Loucy (cell line): ENCODE measurements at regions not wholly inside any gene's neighbourhood (a gene's known extent, or its start where the extent isn't known, plus 50 kb on each side); places are given as distances from the start of the nearest gene placed in this dataset.

Experiments used
- H2AFZ ChIP-seq: fragments of 200-600 bp; sonication (generic); 2 replicates; pipeline ENCODE4 v1.6.0; 2016; ENCODE audit warnings: antibody characterized with exemption, mild to moderate bottlenecking, low read length, moderate library complexity
- H3F3A ChIP-seq: fragments of 200-600 bp; 2 replicates; pipeline ENCODE4 v1.6.0; 2016; ENCODE audit warnings: antibody characterized with exemption, low read depth, mild to moderate bottlenecking
- H3K27me3 ChIP-seq: fragments of 200-600 bp; sonication (generic); 2 replicates; pipeline ENCODE4 v1.6.1; 2014; ENCODE audit warnings: low read length, mild to moderate bottlenecking; ENCODE audit not compliant: insufficient read depth, poor library complexity, severe bottlenecking
- H3K36me3 ChIP-seq: fragments of 200-600 bp; sonication (generic); 2 replicates; pipeline ENCODE4 v1.6.1; 2016; ENCODE audit warnings: low read length; ENCODE audit not compliant: insufficient read depth
- H3K4me1 ChIP-seq: fragments of 200-600 bp; sonication (generic); 2 replicates; pipeline ENCODE4 v1.5.1; 2014; ENCODE audit warnings: low read length, mild to moderate bottlenecking; ENCODE audit not compliant: insufficient read depth, poor library complexity, severe bottlenecking
- H3K4me2 ChIP-seq: fragments of 200-600 bp; sonication (generic); 2 replicates; pipeline ENCODE4 v1.6.0; 2014; ENCODE audit warnings: antibody characterized with exemption, low read length, low read depth, mild to moderate bottlenecking; ENCODE audit not compliant: poor library complexity, severe bottlenecking
- H3K4me3 ChIP-seq: fragments of 200-600 bp; sonication (generic); 2 replicates; pipeline ENCODE4 v1.5.1; 2014; ENCODE audit warnings: low read length, mild to moderate bottlenecking, mixed read lengths; ENCODE audit not compliant: poor library complexity, severe bottlenecking
- H3K79me2 ChIP-seq: fragments of 200-600 bp; sonication (generic); 2 replicates; pipeline ENCODE4 v1.6.1; 2014; ENCODE audit warnings: low read length; ENCODE audit not compliant: insufficient read depth
- H3K9ac ChIP-seq: fragments of 200-600 bp; sonication (generic); 2 replicates; pipeline ENCODE4 v1.6.0; 2014; ENCODE audit warnings: mild to moderate bottlenecking, low read depth, low read length, moderate library complexity; ENCODE audit not compliant: poor library complexity, severe bottlenecking
- H3K9me2 ChIP-seq: fragments of 200-600 bp; sonication (generic); replicated peaks from 2 replicates; pipeline ENCODE4 v1.6.1; 2016; ENCODE audit warnings: low read depth, low read length, mixed read lengths
- H3K9me3 ChIP-seq: fragments of 200-600 bp; sonication (generic); 2 replicates; pipeline ENCODE4 v1.6.1; 2014; ENCODE audit warnings: mild to moderate bottlenecking, antibody characterized with exemption, low read length, low read depth; ENCODE audit not compliant: insufficient read depth
- H4K20me1 ChIP-seq: fragments of 200-600 bp; sonication (generic); 2 replicates; pipeline ENCODE4 v1.6.0; 2014; ENCODE audit warnings: antibody characterized with exemption, low read length, mild to moderate bottlenecking; ENCODE audit not compliant: insufficient read depth, poor library complexity, severe bottlenecking
- CTCF ChIP-seq: fragments of 200-600 bp; sonication (generic); conservative IDR thresholded peaks from 2 replicates; pipeline ENCODE4 v1.5.1; 2014; ENCODE audit warnings: mild to moderate bottlenecking, antibody characterized with exemption, low read length
- EZH2phosphoT487 ChIP-seq: fragments of 200-600 bp; IDR thresholded peaks from 2 replicates; pipeline ENCODE4 v1.6.1; 2018; ENCODE audit warnings: antibody characterized with exemption, mild to moderate bottlenecking, moderate library complexity, borderline replicate concordance

- H3K4me2 ChIP-seq: no peak overlapping the region
- H3K9me3 ChIP-seq: no peaks in the 10 kb centered on the region
- no peak overlapping the region for H2AFZ ChIP-seq
These were observed 365.7 kb downstream of the GPR37 start for GRCh38 chr7:124399941-124400340.

GRCh38 chr7:124398937-124399552 lies 366.2 kb upstream of the TMEM229A start:
- no peaks in the 10 kb centered on the region for H3F3A ChIP-seq
- H2AFZ ChIP-seq: no peak overlapping the region
- no peak overlapping the region for H3K4me2 ChIP-seq
- H4K20me1 ChIP-seq: no peaks in the 10 kb centered on the region
- H3K9ac ChIP-seq: no peak overlapping the region
- no peaks in the 10 kb centered on the region for H3K9me3 ChIP-seq
- no peaks in the 10 kb centered on the region for H3K9me2 ChIP-seq
- H3K79me2 ChIP-seq: no peaks in the 10 kb centered on the region
- H3K4me1 ChIP-seq: no peaks in the 10 kb centered on the region
- no peak for TF ChIP-seq EZH2phosphoT487
- TF ChIP-seq CTCF: no peak
- no peaks in the 10 kb centered on the region for H3K27me3 ChIP-seq
- no peak overlapping the region for H3K4me3 ChIP-seq
- H3K36me3 ChIP-seq: no peaks in the 10 kb centered on the region

More at GRCh38 chr7:124399941-124400340, 365.7 kb downstream of the GPR37 start:
- no peak overlapping the region for H3K4me3 ChIP-seq
- TF ChIP-seq CTCF (no peak), EZH2phosphoT487 (no peak)
- no peaks in the 10 kb centered on the region for H3K27me3 ChIP-seq
- no peaks in the 10 kb centered on the region for H3K9me2 ChIP-seq
- H3K79me2 ChIP-seq: no peaks in the 10 kb centered on the region
- H4K20me1 ChIP-seq: no peaks in the 10 kb centered on the region
- no peaks in the 10 kb centered on the region for H3K4me1 ChIP-seq
- no peak overlapping the region for H3K9ac ChIP-seq
- H3K36me3 ChIP-seq: no peaks in the 10 kb centered on the region
- H3F3A ChIP-seq: no peaks in the 10 kb centered on the region

GRCh38 chr7:124397134-124397533 lies 364.3 kb upstream of the TMEM229A start:
- H3K4me2 ChIP-seq: no peak overlapping the region
- no peaks in the 10 kb centered on the region for H3K27me3 ChIP-seq
- no peak overlapping the region for H3K4me3 ChIP-seq
- H3K36me3 ChIP-seq: no peaks in the 10 kb centered on the region
- no peaks in the 10 kb centered on the region for H3K79me2 ChIP-seq
- no peak overlapping the region for H2AFZ ChIP-seq
- H3K9ac ChIP-seq: no peak overlapping the region
- H3K9me2 ChIP-seq: no peaks in the 10 kb centered on the region
- H3K4me1 ChIP-seq: no peaks in the 10 kb centered on the region
- H3F3A ChIP-seq: no peaks in the 10 kb centered on the region
- TF ChIP-seq EZH2phosphoT487 (no peak), CTCF (no peak)
- H4K20me1 ChIP-seq: no peaks in the 10 kb centered on the region
- no peaks in the 10 kb centered on the region for H3K9me3 ChIP-seq
